ENCODE measurements at regions not wholly inside any gene's neighbourhood (a gene's known extent, or its start where the extent isn't known, plus 50 kb on each side); places are given as distances from the start of the nearest gene placed in this dataset.

GRCh38 chr12:22880331-22880730 lies 255.4 kb downstream of the ETNK1 start:
- intact Hi-C loops (cut with DNase I; ENCODE audit: low total_unique reads): no loop called here
- Histone ChIP-seq H3K36me3 (no peaks in the 10 kb centered on the region), H3K27me3 (no peaks in the 10 kb centered on the region), H3K9me3 (no peaks in the 10 kb centered on the region), H3K4me1 (no peaks in the 10 kb centered on the region), H3K27ac (no peak overlapping the region), H3K4me3 (no peak overlapping the region)
- no peak for TF ChIP-seq POLR2A (IDR thresholded peaks at IDR 0.05)
- TF ChIP-seq CTCF (IDR thresholded peaks at IDR 0.05 in 4 of 5, conservative IDR thresholded peaks at IDR 0.05 in 1 of 5): no peak
- in situ Hi-C loops (cut with MboI; ENCODE audit: low sequenced_read_pairs in 4 of 4): no loop called here
- DNase-seq (no peak), ATAC-seq (no peak)

GRCh38 chr12:22880807-22881206 lies 255.8 kb downstream of the ETNK1 start:
- H3K4me1 ChIP-seq: no peaks in the 10 kb centered on the region
- no peak overlapping the region for H3K27ac ChIP-seq
- in situ Hi-C loops (cut with MboI; ENCODE audit: low sequenced_read_pairs in 4 of 4): no loop called here
- intact Hi-C loops (cut with DNase I; ENCODE audit: low total_unique reads): no loop called here
- H3K36me3 ChIP-seq: no peaks in the 10 kb centered on the region
- no peak for ATAC-seq
- no peak overlapping the region for H3K4me3 ChIP-seq
- no peaks in the 10 kb centered on the region for H3K27me3 ChIP-seq
- TF ChIP-seq CTCF (IDR thresholded peaks at IDR 0.05 in 4 of 5, conservative IDR thresholded peaks at IDR 0.05 in 1 of 5) (no peak), POLR2A (IDR thresholded peaks at IDR 0.05) (no peak)
- DNase-seq: no peak
- H3K9me3 ChIP-seq: no peaks in the 10 kb centered on the region

GRCh38 chr12:22881878-22882385 lies 257.0 kb downstream of the ETNK1 start:
- intact Hi-C loops (cut with DNase I; ENCODE audit: low total_unique reads) (no loop called here), in situ Hi-C loops (cut with MboI; ENCODE audit: low sequenced_read_pairs in 4 of 4) (no loop called here)
- H3K4me1 ChIP-seq: no peaks in the 10 kb centered on the region

GRCh38 chr12:22882559-22882958 lies 257.6 kb downstream of the ETNK1 start:
- H3K36me3 ChIP-seq: no peaks in the 10 kb centered on the region
- no peaks in the 10 kb centered on the region for H3K4me1 ChIP-seq
- intact Hi-C loops (cut with DNase I; ENCODE audit: low total_unique reads) (no loop called here), in situ Hi-C loops (cut with MboI; ENCODE audit: low sequenced_read_pairs in 4 of 4) (no loop called here)
- DNase-seq (no peak), ATAC-seq (no peak)
- no peaks in the 10 kb centered on the region for H3K9me3 ChIP-seq
- no peaks in the 10 kb centered on the region for H3K27me3 ChIP-seq
- H3K4me3 ChIP-seq: no peak overlapping the region
- no peak overlapping the region for H3K27ac ChIP-seq
- TF ChIP-seq CTCF (IDR thresholded peaks at IDR 0.05 in 4 of 5, conservative IDR thresholded peaks at IDR 0.05 in 1 of 5) (no peak), POLR2A (IDR thresholded peaks at IDR 0.05) (no peak)

More at GRCh38 chr12:22881878-22882385, 257.0 kb downstream of the ETNK1 start:
- Histone ChIP-seq H3K27me3 (no peaks in the 10 kb centered on the region), H3K9me3 (no peaks in the 10 kb centered on the region), H3K27ac (no peak overlapping the region), H3K4me3 (no peak overlapping the region), H3K36me3 (no peaks in the 10 kb centered on the region)
- ATAC-seq: no peak
- DNase-seq: no peak
- TF ChIP-seq CTCF (IDR thresholded peaks at IDR 0.05 in 4 of 5, conservative IDR thresholded peaks at IDR 0.05 in 1 of 5) (no peak), POLR2A (IDR thresholded peaks at IDR 0.05) (no peak)

GRCh38 chr12:22893878-22894277 lies 268.9 kb downstream of the ETNK1 start:
- DNase-seq (no peak), ATAC-seq (no peak)
- Histone ChIP-seq H3K9me3 (no peaks in the 10 kb centered on the region), H3K4me1 (no peaks in the 10 kb centered on the region), H3K36me3 (no peaks in the 10 kb centered on the region), H3K27me3 (no peaks in the 10 kb centered on the region), H3K27ac (no peak overlapping the region), H3K4me3 (no peak overlapping the region)
- in situ Hi-C loops (cut with MboI; ENCODE audit: low sequenced_read_pairs in 4 of 4) (no loop called here), intact Hi-C loops (cut with DNase I; ENCODE audit: low total_unique reads) (no loop called here)
- no peak for TF ChIP-seq CTCF (IDR thresholded peaks at IDR 0.05 in 4 of 5, conservative IDR thresholded peaks at IDR 0.05 in 1 of 5)
- no peak for TF ChIP-seq POLR2A (IDR thresholded peaks at IDR 0.05)

Measured in gastrocnemius medialis (tissue), 4 donors.